ENCODE measurements at regions not wholly inside any gene's neighbourhood (a gene's known extent, or its start where the extent isn't known, plus 50 kb on each side); places are given as distances from the start of the nearest gene placed in this dataset.

DNA sequence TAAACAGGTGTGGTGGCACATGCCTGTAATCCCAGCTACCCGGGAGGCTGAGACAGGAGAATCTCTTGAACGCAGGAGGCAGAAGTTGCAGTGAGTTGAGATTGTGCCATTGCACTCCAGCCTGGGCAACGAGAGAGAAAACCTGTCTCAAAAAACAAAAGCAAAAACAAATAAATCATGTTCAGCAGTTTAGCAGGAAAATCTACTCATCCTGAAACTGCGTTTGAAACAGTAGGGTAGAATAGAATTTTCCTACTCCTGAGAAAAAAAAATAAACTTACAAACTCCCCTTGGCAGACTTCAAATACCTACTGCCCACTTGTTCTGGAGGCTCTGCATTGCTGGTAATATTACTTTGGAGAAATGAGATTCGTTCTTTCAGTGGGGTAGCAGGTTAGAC is 367.7 kb downstream of the GADD45G start:
- H3K27me3 ChIP-seq (ENCODE audit: control insufficient read depth, insufficient read depth, low read length, poor library complexity, severe bottlenecking), result no peaks in the 10 kb centered on the region
- 89 to 91% methylated on average over 3 to 5 of the region's 5 CpGs for WGBS, 2 experiments (ENCODE audit: insufficient coverage in 1 of 2, insufficient read length in 1 of 2)
- Mint-ChIP-seq H3K4me1 (no peaks in the 10 kb centered on the region), H3K27me3 (ENCODE audit: insufficient read depth) (no peaks in the 10 kb centered on the region), H3K27ac (no peak overlapping the region), H3K36me3 (ENCODE audit: low read depth) (no peaks in the 10 kb centered on the region), H3K9me3 (no peaks in the 10 kb centered on the region), H3K4me3 (no peak overlapping the region)
- H3K9ac ChIP-seq (ENCODE audit: extremely low read depth, low read length, poor library complexity, severe bottlenecking), result no peak overlapping the region
- no peak for DNase-seq
- no peaks in the 10 kb centered on the region for H3K9me3 ChIP-seq (ENCODE audit: control insufficient read depth, low read length)
- H3K4me3 ChIP-seq (ENCODE audit: low read length), result no peak overlapping the region
- no peaks in the 10 kb centered on the region for H3K4me1 ChIP-seq (ENCODE audit: control insufficient read depth, insufficient read depth, low read length)
- no peak overlapping the region for H3K27ac ChIP-seq (ENCODE audit: low read depth, low read length)
- H3K36me3 ChIP-seq (ENCODE audit: control insufficient read depth, insufficient read depth, low read length), result no peaks in the 10 kb centered on the region
- TF ChIP-seq, protein P1, sequence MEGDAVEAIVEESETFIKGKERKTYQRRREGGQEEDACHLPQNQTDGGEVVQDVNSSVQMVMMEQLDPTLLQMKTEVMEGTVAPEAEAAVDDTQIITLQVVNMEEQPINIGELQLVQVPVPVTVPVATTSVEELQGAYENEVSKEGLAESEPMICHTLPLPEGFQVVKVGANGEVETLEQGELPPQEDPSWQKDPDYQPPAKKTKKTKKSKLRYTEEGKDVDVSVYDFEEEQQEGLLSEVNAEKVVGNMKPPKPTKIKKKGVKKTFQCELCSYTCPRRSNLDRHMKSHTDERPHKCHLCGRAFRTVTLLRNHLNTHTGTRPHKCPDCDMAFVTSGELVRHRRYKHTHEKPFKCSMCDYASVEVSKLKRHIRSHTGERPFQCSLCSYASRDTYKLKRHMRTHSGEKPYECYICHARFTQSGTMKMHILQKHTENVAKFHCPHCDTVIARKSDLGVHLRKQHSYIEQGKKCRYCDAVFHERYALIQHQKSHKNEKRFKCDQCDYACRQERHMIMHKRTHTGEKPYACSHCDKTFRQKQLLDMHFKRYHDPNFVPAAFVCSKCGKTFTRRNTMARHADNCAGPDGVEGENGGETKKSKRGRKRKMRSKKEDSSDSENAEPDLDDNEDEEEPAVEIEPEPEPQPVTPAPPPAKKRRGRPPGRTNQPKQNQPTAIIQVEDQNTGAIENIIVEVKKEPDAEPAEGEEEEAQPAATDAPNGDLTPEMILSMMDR (conservative IDR thresholded peaks at IDR 0.05), result no peak

DNA sequence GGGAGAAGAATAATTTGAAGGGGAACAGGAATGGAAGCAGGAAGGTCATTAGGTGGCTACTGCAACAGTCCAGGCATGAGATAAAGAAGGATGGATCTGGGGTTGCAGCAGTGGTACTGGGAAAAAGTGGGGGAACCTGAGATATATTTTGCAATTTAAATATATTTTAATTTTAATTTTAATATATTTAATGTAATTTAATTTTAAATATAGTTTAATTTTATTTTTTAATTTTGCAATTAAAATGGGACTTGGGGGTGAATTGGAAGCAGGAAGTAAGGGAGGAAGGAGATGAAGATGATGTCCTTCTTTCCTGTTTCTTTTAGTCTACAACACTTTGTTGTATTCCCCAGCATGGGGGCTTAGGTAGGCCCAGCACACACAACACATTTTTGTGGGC is 369.8 kb downstream of the GADD45G start:
- Mint-ChIP-seq H3K36me3 (ENCODE audit: low read depth) (no peaks in the 10 kb centered on the region), H3K4me3 (no peak overlapping the region), H3K4me1 (peaks cover 2% of the 10 kb centered on the region), H3K27me3 (ENCODE audit: insufficient read depth) (no peaks in the 10 kb centered on the region), H3K27ac (no peak overlapping the region), H3K9me3 (no peaks in the 10 kb centered on the region)
- Histone ChIP-seq H3K36me3 (ENCODE audit: control insufficient read depth, insufficient read depth, low read length) (no peaks in the 10 kb centered on the region), H3K27me3 (ENCODE audit: control insufficient read depth, insufficient read depth, low read length, poor library complexity, severe bottlenecking) (no peaks in the 10 kb centered on the region), H3K4me3 (ENCODE audit: low read length) (no peak overlapping the region), H3K27ac (ENCODE audit: low read depth, low read length) (no peak overlapping the region), H3K9me3 (ENCODE audit: control insufficient read depth, low read length) (no peaks in the 10 kb centered on the region), H3K9ac (ENCODE audit: extremely low read depth, low read length, poor library complexity, severe bottlenecking) (no peak overlapping the region), H3K4me1 (ENCODE audit: control insufficient read depth, insufficient read depth, low read length) (no peaks in the 10 kb centered on the region)
- no peak for DNase-seq
- TF ChIP-seq, protein P1 (conservative IDR thresholded peaks at IDR 0.05), result no peak

DNA sequence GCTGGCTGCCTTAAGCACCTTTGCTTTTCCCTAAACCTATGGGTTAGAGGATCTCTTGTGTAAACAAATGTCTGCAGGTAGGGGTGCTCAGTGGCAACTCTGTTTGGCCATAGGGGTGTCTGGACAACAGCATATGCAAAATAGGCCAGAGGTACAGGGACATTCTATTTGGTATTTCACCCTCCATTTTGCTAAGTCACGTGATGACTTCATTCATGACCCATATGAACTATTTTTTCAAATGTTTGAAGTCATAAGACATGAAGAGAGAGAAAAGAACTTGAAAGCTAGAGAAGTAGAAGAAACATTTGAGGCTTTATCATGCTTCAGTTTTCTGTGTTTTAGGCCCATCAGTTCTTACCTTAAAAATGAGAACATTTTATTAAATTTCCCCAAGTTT is 370.2 kb downstream of the GADD45G start:
- H3K27me3 Mint-ChIP-seq (ENCODE audit: insufficient read depth), result no peaks in the 10 kb centered on the region
- H3K27me3 ChIP-seq (ENCODE audit: control insufficient read depth, insufficient read depth, low read length, poor library complexity, severe bottlenecking), result no peaks in the 10 kb centered on the region
- H3K9me3 Mint-ChIP-seq, result no peaks in the 10 kb centered on the region
- no peak overlapping the region for H3K4me3 ChIP-seq (ENCODE audit: low read length)
- no peak overlapping the region for H3K4me3 Mint-ChIP-seq
- DNase-seq, result no peak
- no peaks in the 10 kb centered on the region for H3K36me3 ChIP-seq (ENCODE audit: control insufficient read depth, insufficient read depth, low read length)
- H3K4me1 ChIP-seq (ENCODE audit: control insufficient read depth, insufficient read depth, low read length), result no peaks in the 10 kb centered on the region
- no peak overlapping the region for H3K27ac ChIP-seq (ENCODE audit: low read depth, low read length)
- H3K9me3 ChIP-seq (ENCODE audit: control insufficient read depth, low read length), result no peaks in the 10 kb centered on the region
- WGBS, 2 experiments (ENCODE audit: insufficient coverage in 1 of 2, insufficient read length in 1 of 2), result 100% methylated on average over 1 of the region's 1 CpG; no CpG with 5 or more reads in 1 of the 2 experiments
- no peak overlapping the region for H3K27ac Mint-ChIP-seq
- no peak overlapping the region for H3K9ac ChIP-seq (ENCODE audit: extremely low read depth, low read length, poor library complexity, severe bottlenecking)
- TF ChIP-seq, protein P1 (conservative IDR thresholded peaks at IDR 0.05), result no peak
- H3K4me1 Mint-ChIP-seq, result peaks cover 2% of the 10 kb centered on the region
- no peaks in the 10 kb centered on the region for H3K36me3 Mint-ChIP-seq (ENCODE audit: low read depth)

Measured in endodermal cell (in vitro differentiated cells).